DMS114 treated with DMSO at 0.1 percent for 48 hours (cell line): ENCODE measurements at regions not wholly inside any gene's neighbourhood (a gene's known extent, or its start where the extent isn't known, plus 50 kb on each side); places are given as distances from the start of the nearest gene placed in this dataset.
"Not testable (repeated sequence)": the region's sequence is repeated elsewhere in the genome, so short reads cannot be mapped to it uniquely, and the experiment has no call there.

ENCODE experiments used
- DNase-seq: peaks from one replicate; lab custom pipeline; 2025; ENCODE audit not compliant: unreplicated experiment; lab: John Stamatoyannopoulos, UW

DNA sequence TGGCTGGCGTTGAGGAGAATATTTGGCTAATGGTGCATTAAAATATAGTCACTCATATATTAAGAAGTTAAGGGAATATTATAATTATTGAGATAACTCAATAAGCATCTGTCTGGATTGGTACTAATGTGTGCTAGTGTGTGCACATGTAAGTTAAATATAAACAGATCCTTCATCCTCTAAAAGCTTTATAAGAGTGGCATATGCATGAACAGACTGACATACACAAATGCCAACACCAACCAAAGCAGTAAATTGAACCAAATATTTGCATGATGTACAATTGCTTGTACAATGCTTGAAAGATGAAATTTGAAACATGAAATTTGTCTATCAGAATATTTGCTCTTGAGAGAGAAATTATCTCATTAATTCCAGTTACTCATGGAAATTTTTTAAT lies 344.9 kb downstream of the ADGRL2 start:
- DNase-seq, result no peak

DNA sequence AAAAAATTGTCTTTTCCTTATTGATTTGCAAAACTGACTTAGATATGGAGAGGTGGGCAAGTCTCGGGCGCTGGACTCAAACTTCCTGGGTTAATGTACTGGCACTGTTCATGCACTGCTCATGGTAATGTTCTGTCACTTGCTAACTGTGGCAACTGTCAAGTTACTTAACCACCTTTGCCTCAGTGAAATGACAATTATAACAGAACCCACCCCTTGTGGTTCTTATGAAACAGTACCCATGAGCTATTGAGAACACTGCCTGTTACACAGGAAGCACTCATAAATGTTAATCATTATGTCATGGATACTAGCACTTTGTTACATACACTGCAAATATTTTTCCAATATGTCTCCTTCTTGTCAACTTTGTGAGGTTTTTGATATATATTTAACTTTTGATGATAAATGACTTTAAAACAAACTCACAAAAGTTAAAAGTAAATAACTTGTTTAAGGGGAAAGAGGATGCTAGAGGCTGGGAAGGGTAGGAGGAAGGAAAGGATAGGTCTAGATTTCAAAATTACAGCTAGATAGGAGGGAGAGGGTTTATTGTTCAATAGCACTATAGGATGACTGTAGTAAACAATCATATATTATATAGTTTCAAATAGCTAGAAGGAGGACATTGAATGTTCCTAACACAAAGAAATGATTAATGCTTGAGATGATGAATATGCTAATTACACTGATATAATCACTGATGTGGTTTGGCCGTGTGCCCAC lies 342.5 kb downstream of the ADGRL2 start:
- no peak for DNase-seq

DNA sequence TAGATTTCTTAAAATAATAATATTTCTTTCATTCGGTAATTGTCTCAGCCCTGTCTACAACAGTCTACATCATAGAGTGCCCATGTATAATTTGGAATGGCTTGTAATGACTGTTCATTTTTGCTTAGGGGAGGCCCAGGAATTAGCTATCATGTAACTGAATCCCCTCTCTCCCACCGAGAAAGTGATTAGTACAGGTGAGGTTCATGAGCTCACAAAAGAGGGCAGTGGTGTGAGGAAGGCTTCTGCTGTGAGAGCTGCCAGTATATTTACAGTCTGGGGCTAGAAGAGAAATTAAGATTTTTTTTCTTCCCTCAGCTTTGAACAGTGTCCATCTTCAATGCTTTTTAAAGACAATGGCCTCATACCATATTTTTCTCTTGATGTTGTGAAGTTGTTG lies 340.7 kb downstream of the ADGRL2 start:
- DNase-seq, result no peak

DNA sequence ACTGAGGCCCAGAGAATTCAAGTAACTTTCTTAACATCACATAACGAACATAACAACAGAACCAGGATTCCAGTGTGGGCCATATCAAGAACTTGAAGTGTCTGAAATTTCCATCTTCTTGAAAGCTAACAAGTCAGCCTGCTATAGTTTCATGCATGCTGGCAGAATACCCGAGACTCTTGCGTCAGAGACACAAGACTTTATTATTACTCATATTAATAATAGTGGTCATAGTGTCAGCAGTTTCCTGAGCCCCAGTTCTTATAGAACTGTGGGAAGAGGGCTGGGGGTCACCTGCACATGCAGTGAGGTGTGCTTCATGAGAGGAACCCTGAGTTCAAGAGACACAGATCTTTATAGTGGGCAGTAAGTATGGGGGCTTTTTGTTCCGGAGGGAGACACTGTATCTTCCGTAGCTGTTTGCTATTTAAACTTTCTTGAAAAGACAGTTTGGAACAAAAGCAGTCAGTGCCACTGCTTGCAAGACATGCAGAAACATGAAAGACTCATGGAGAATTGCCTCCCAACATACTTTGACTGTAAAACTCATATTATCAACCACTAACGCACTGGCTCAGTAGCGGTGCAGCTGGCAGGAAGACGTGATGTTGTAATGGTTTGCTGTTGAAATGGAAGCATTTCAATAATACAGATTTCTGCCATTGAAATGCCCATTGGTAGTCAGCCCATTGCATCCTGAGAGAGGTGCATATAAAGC lies 339.2 kb downstream of the ADGRL2 start:
- DNase-seq, result no peak

DNA sequence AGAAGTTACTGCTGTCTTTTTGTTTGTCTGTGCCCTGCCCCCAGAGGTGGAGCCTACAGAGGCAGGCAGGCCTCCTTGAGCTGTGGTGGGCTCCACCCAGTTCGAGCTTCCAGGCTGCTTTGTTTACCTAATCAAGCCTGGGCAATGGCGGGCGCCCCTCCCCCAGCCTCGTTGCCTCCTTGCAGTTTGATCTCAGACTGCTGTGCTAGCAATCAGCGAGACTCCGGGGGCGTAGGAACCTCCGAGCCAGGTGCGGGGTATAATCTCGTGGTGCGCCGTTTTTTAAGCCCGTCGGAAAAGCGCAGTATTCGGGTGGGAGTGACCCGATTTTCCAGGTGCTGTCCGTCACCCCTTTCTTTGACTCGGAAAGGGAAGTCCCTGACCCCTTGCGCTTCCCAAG lies 335.6 kb downstream of the ADGRL2 start:
- not testable (repeated sequence) for DNase-seq

DNA sequence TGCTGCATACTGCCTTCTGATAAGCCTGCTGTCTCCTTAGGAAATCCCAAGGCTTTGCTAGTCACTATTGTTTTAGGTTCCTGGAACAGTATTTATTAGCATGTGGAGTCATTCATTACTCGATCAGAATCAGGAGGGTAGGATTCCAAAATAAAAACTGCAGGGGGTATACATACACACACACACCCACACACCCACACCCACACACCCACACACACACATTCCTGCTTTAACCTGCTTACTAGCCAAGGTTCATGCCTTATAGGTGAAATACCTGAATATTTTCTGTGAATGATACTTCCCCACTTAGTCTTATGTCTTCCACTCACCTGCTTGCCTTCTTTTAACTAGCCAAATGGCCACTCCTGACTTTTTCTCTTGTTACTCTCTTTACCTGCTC lies 325.1 kb downstream of the ADGRL2 start:
- DNase-seq, result no peak

DNA sequence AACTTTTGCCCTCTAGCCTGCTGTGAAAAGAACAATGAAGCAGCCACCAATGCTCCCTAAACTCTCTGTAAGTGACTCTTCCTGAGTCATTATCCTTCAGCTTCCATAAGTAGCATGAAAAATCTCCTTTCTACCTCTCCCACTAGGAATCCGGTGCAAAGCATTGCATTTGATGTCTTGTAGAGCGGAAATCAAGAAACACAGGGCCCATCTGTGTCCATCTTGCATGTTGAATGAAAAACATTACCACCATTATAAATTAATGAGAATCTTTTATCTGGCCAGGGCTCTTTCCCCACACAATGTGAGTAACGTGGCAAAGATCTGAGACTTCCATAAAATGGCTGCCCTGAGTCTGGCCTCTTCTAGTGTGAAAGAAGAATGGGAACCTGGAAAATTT lies 324.4 kb downstream of the ADGRL2 start:
- no peak for DNase-seq

DNA sequence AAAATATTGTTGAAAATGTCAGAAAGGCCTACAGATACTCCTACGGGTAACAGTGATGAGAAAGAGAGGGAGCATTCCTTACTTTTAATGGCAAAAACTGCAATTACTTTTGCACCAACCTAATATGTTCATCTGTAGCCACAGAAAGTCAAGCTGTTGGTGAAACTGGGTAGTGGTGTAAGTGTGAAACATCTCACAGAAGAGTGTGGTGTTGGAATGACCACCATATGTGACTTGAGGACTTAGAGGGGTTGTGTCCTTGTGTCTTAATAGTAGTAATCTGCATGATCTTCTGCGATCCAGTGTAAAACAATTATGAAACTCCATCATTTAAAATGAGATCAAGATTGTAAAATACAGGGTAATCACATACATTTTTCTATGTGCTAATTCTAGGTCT lies 320.7 kb downstream of the ADGRL2 start:
- DNase-seq, result no peak

DNA sequence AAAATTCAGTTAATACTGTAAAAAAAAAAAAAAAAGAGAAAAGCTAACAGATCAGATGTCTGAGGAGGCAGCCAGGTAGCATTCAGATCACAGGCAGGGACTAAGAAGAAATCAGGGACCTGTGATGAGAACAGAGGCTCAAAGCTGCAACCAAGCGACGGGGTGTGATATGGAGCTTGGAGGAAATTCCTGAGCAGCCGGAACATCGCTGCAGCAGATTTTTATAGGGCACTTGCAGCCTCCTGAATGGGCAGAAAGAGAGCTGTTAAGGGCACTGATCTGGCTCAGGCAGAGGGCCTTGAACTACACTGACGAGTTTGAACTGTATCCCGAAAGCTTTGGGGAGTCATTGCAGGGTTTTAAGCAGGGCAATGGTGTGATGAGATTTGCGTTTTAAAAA lies 315.4 kb downstream of the ADGRL2 start:
- DNase-seq, result no peak

DNA sequence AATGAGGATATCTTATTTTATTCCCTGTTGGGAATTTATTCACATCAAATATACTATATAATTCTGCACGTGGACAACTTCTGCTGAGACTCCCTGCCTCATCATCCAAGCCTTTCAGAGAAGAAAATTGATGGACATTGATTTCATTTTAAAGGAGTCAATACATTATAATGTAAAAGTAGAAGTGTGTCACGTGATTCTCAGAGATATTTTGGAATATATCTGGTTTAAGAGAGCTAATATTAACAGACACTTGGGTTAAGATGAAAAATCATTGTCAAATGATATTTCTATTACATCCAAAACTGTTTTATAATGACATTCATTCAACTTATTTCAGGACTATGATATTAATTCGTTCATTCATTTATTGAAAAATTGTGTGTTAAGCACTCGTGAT lies 314.2 kb downstream of the ADGRL2 start:
- no peak for DNase-seq

DNA sequence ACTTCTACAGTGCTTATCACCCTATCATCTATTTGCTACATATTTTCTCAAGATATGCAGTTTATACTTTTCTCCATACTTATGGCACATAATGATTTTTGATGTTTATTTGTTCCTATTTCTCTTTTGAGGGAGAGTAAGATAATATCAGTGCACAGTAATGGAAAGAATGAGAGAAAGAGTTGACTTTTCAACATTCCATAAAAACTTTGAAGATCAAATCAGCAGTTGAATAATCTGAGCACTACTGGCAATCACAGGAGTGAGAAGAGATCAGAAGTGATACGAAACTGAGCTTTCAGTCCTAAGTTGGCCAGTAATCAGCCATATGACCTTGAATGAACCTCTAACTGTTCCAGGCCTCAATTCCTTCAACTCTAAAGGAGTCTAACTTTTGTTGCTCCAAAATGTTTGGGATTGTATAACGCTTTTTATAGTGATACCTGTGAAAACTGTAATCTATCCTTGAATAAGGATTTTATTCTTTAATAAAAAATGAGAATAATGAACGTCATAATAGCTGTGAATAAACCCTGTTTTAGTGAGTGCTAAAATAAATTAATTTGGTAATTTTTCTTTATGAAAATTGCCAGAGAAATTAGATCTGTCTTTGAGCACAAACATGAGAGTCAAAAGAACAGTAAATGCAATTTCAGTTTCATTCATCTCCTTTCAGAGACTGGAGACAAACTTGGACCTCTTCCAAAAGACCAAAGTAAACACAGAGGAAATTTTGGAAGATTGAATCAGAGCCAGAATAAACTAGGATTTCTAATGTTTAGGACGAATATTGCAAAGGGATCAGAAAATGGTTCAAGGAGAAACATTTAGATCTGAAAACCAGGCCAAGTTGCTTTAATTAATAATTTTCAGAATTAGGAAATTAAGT lies 309.9 kb downstream of the ADGRL2 start:
- DNase-seq, result no peak

DNA sequence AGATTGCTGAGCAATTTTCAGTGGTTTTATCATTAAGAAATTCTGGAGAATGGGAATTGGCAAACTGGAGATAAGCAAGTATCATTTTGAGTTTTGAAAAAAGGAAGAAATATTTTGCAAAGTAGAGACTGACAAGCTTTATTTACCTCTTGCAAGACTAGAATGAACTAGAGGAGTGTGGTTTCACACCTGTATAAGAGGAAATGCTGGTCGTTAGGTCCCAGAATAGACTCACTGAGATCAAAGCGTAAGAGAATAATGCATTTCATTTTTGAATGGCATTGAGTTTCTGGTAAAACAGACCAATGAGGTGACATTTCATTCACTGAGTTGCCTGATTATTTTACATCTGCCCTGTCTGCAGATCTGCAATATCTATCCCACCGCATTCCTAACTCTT lies 308.1 kb downstream of the ADGRL2 start:
- DNase-seq, result no peak

DNA sequence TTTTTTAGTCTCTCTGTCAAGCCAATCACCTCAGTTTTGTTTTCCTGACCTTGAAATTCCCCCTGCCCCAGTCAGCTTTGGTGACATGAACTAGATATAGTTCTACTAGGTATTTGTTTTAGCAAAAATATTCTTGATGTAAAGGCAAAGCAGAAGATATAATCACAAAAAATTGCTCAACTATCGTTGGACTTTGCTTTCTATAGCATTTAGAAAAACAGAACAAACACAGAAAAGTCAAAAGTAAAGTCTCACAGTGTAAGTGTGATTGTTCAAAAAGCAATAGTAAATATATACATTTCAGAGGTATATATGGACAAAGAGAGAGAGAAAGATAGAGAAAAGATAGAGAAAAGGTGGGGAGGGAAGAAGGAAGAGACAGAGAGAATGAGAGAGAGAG lies 305.9 kb downstream of the ADGRL2 start:
- no peak for DNase-seq

DNA sequence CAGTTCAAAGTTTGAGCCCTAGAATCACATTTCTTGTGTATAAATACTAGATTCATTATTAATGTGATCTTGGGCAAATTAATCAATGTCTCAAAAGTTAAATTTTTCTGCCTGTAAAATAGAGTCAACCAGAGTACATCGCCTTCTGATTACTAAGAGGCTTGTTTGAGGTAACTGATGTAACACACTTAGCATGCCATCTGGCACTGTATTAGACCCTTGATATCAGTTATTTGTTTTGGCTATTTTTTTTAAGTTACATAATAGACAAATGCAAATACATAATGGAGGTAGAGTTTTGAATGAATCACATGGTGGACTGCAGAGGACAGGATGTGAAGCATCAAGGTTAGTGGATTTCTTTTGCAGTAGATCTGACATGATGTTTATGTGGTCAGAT lies 298.4 kb downstream of the ADGRL2 start:
- no peak for DNase-seq

DNA sequence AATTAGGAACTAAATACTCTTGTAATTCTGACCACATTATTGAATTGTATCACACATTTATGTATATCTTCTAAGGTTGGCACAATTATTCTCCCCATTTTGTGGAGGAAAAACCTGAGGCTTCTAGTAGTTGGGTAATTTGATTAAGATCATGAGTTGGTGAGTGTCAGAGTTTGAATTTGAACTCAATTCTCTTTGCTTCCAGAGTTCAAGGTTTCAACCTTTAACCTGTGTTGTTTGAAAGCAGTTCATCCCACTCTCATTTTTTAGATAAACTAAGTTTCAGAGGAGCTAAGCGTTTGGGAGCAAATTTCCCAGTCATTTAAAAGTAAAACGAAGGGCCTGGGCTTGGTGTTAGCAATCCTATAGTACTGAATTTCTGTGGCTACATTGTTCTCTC lies 293.4 kb downstream of the ADGRL2 start:
- no peak for DNase-seq

DNA sequence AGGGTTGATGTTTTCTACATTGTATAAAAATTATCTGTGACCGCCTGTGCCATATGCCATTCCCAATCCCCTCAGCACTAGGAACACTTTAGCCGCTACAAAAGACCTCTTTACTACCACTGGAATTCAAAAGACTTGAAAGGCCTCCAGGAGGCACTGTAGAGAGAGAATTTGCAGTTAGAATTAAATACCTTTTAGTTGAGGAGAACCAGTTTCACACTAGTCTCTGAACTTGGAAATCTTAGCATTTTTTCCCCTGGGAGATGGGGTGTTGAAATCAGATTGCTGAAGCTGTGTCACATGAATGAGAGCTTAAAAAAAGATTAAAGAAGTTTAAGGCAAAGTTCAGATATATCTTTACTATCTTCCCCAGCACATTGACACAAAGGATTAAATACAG lies 291.0 kb downstream of the ADGRL2 start:
- no peak for DNase-seq

DNA sequence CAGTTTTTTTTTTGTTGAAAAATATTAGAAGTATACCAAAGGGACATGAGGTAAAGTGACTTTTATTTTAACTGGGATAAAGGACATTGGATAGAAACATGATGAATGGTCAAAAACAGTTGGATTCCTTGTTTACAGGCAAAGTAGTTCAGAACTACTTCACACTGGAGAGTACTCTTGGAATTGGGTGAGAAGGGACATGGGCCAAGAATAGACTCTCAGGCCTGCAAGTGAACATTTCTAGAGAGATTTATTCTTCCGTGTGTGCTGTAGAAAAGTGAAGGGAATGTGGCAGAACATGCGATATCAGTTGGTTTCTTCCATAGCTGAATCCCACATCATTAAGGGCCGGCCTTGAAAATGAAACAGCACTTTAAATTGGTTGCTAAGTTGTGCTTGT lies 290.5 kb downstream of the ADGRL2 start:
- no peak for DNase-seq

DNA sequence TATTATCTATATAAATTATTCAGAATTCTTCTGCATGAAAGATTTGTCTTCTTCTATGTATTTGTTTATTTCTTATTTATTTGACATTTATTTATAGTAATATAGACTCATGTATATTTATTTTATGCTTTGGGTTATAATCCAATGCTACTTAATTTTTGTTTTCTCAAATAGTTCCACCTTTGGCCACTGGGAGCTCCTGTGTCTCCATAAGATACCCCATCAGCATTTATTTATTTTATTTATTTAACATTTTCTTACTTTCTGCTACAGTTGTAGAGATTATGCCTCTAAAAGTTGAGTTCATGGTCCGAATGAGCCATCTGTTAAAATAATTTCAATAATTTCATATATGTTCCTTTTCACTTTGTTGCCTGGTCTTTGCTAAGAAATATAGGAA lies 289.4 kb downstream of the ADGRL2 start:
- DNase-seq, result no peak

DNA sequence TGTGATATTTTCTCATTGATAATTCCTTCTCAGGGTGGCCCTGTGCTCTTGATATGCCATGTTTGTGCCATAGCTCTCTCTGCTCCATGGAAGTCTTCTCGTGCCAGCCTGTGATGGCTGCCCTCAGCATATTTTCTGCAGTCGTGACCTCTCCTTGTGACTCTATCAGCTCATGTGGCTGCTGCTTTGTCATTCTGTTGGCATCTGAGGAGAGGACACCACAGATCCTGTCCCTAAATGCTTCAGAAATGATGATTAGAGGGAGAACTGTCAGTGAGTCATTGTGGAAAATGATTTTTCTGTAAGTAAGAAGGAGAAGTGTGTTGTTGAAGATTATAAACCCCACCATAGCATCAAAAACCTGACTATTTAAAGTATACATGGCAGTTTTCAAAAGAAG lies 286.0 kb downstream of the ADGRL2 start:
- no peak for DNase-seq

DNA sequence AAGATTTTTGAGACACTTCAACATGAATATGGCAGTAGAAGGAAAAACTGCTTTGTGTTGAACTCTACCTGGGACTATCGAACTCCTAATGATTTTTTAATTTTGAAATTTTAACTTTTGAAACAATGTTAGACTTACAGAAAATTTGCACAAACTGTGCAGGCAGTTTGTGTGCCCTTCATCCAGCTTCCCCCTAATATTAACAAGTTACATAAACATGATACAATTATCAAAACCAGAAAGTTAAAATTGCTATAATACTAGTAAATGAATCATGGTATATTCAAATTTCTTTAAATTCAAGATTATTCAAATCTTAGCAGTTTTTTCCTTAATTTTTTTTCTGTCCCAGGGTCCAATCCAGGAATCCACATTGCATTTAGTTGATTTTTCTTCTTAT lies 278.9 kb downstream of the ADGRL2 start:
- no peak for DNase-seq

DNA sequence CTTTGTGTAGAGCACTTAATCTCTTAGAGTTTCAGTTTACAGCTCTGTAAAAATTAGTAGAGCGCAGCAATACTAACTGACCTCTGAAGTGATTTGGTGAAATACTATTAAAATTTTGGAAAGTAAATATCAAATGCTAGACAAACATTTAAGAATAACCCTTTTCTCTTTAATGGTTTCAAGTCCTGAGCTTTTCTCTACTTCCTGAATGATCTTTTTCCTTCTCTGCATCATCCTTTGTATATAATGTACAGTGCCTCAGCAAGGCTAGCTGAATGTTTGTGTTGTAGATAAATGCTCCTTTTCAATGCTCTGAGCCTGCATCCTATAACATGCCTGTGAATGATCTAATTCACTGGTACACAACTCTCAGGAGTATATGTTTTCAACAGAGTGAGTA lies 272.9 kb downstream of the ADGRL2 start:
- no peak for DNase-seq

DNA sequence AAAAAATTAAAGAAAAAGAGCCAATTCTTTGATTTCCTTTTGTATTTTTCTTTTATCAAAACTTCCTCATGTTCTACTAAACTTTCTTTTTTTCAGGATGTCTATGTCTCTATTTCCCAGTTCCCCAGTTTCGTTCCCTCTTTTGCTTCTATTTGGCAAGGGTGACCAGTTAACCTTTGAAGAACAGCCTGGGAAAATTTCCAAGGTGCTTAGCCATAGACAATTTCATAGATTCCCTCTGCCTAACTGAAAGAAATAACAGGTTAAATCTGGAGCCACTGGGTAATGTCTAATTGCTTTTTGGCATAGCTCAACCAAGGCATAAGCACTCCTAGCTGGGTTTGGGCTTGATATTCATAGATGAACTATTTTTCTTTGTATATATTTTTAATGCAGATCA lies 272.3 kb downstream of the ADGRL2 start:
- no peak for DNase-seq
